HG03342 (cell line): ENCODE measurements at regions not wholly inside any gene's neighbourhood (a gene's known extent, or its start where the extent isn't known, plus 50 kb on each side); places are given as distances from the start of the nearest gene placed in this dataset.

Experiments
- ATAC-seq: cut with Tn5 transposase; IDR thresholded peaks from one replicate; pipeline ENCODE4 v1.9.1; 2021; ENCODE audit warnings: mild to moderate bottlenecking, moderate library complexity; ENCODE audit not compliant: unreplicated experiment

GRCh38 chr2:121895723-121896571 is 140.5 kb downstream of the TSN start:
- ATAC-seq: no peak

- peak; percentile 85 for ATAC-seq
Observed at GRCh38 chr2:121897335-121897970, 142.0 kb downstream of the TSN start.

GRCh38 chr2:121898483-121898882 is 143.0 kb downstream of the TSN start:
- no peak for ATAC-seq

DNA sequence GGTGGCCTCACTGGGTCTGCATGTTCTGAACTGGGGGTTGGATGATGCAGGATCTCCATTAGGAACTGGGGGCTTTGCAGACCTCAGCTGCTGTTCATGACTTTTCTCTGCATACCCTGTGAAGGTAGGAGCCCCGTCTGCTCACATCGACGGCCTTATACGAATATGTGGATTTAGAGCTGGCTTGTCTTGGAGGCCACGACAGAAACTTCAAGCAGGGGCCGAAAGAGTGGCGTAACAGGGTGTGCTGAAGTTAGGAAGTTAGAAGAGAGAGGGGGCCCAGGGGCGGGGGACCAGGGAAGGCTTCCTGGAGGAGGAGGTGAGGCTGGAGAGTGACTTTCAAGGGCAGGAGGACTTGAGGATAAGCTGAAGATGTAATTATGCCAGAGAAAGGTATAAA is 144.9 kb downstream of the TSN start:
- ATAC-seq: no peak

- ATAC-seq: no peak
Observed at GRCh38 chr2:121902171-121902591, 146.7 kb downstream of the TSN start.

- ATAC-seq: no peak
Observed at GRCh38 chr2:121902616-121903015, 147.2 kb downstream of the TSN start.

DNA sequence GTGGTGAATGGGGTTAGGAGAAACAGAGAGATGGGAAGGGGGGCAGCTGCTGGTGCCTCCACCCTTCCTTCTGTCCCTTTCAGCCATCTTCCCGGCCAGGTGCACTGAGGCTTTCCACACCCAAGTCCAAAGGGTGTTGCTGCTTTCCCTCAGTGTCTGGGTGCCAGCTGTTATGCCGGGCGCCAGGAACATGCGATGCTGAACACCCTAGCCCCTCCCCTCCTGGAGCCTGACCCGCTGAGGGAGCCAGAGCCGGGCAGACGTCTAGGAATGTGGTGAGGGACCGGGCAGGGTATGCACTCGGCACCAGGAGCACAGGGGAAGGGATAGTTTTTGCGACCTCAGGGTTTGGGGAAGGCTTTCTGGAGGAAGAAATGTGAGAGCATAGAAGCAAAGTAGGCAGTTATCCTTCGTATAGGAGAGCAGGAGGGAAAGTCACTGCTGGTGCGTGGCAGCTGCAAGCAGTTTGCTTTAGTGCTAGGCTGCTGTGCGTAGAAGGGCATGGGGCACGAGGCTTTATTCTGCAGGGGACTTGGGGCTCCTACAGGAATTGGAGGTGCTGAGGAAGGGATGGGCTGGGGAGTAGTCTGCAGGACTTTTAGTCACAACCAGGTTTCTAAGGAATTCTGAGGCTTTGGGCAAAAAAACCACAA is 147.7 kb downstream of the TSN start:
- no peak for ATAC-seq

DNA sequence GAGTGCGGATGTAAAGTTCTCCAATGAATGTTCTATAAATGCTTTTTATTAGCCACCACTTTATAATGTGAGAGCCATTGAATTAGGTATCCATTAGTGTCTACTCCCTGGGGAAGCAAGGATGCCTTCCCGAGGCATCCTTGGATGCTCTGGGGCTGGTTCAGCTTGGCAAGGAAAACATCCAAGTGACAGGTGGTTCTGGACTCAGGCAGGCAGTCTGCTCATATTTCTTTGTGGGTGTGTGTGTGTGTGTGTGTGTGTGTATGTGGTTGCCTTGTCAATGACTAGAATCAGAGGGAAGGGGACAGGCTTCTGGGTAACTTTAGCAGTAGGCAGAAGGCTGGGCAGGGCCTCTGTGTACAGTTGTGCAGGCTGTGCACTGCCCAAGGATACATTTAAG is 149.2 kb downstream of the TSN start:
- no peak for ATAC-seq

DNA sequence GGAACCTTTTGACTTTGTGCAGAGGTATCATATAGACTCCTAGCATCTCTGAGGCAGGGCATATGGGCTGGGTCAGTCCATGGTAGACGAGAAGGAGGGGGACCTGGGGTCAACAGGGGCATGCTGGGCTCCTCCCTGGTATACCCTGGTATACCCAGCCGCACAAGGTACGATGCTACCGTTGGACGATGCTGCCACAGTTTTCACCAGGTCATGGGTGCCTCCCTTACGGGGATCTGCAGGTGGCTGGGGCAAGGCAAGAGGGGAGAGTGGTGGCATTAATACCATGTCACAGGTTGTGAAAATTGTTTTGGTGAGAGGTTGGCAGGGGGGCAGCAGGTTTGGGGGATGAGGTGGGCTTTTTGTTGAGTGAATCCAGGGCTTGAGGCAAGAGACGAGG is 149.8 kb downstream of the TSN start:
- ATAC-seq: no peak

DNA sequence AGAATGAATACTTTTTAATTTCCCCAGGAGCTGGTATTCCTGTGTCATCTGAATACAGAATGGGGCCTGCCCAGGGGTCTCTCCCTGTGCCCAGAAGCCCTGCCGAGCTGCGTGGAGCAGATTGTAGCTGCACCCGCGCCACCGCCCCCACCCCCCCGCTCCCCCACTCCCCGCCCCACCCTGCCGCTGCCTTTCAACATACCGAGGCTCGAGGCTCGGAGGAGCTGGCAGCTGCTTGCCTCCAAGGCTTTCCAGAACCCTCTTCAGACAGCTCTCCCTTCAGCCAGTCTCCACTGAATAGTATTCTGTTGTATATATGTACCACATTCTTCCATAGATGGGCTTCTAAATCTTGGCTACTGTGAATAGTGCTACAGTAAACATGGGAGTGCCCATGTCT is 150.7 kb downstream of the TSN start:
- no peak for ATAC-seq

DNA sequence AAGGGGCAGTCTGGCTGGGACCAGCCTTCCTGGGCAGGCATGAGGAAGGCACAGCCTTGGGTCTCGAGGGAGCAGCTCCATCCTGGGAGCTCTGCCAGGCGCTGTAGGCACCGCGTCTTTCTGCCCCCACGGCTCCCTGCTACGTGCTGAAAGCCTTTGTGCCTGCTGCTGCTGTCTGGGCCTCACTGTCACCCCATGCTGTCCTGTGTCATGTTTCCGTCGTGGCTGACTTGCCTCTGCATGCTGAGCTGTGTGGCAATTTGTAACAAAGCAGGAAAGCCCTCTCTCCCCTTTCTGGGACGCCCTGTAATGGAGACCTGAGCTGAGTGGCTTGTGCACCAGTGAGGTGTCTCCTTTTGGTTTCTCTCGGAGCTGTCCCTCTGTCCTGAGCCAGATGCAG is 152.5 kb downstream of the TSN start:
- ATAC-seq: no peak

GRCh38 chr2:121910139-121910538 is 154.7 kb downstream of the TSN start:
- ATAC-seq: no peak

DNA sequence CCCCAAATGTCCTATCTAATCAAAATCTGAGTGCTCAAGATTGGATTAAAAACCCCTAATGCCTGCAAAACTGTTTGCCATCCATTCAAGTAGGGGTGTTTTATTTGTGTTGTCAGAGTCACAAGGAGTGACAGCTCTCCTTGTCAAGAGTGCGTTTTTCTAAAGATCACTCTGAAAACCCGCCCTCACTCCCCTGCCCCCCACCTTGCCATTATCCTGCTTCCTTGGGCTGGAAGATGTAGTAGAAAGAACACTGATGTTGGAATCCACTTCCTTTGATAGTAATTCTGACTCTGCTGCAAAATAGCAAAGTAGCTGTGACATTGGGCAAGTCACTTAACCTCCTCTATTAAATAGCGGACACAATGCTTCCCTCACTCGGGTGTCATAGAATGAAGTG is 155.6 kb downstream of the TSN start:
- ATAC-seq: no peak

GRCh38 chr2:121917143-121917542 is 161.7 kb downstream of the TSN start:
- no peak for ATAC-seq

DNA sequence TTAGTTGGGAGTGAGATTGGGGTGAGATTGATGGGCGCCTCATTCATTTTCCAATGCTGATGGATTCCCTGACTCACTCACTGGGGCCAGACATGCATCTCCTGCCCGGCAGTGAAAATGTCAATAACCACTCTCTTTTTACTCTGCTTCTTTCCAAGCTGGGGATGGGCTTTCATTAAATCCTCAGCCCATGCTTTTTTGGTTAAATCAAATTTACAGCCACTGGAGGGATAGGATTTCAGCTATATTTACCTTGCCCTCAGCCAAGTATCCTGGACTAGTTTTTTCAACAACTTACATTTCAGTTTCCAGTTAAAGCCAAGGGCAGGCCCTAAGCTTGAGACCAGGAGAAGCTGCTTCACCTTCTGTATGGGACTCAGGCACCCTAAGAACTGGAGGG is 162.8 kb downstream of the TSN start:
- ATAC-seq: no peak

DNA sequence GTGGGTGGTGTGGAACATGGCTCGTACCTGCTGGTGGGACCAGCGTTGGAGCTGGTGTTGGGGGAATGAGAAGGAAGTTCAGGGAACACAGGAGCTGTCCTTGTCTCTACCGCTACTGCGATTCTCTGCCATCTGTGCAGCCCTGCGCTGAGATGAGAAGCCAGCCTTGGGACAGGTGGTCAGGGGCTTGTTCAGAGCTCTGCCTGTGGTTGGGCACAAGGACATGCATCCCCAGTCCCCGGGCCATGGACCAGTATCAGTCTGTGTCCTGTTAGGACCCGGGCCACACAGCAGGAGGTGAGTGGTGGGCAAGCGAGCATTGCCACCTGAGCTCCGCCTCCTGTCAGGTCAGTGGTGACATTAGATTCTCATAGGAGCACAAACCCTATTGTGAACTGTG is 164.4 kb downstream of the TSN start:
- ATAC-seq: no peak

- no peak for ATAC-seq
Observed at GRCh38 chr2:121925466-121925865, 170.0 kb downstream of the TSN start.

GRCh38 chr2:121943285-121943684 is 187.8 kb downstream of the TSN start:
- no peak for ATAC-seq

DNA sequence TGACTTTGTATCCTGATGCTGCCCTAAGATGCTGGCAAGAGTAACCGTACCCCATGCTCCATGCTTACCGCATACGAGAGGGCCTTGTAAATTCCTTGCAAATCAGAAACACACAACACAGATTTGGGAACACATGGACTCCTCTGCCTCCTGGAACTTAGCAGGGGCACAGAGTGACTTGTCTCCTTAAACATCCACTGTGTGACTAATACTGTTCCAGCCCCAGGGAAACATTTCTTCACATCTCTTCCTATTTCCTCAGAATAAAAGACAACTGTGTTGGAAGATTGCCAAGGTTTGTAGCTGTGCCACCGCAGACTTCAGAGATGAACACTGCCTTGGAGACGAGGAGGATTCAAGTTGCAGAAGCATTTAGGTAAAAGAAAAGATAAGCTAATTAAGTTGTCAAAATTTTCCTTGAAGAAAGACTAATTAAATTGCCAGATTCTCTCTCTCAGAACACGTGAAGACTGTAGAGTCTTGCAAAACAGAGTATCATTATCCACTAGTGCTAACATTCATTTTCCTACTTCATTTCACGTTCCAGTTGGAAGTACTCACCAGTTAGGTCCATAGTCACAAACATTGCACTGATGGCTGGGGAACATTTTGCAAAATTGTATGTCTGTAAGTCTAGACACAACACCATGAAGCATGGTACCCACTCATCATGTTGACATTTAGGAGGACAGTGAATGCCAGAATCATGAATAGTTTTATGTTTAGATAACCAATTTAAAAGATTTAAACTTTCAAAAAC is 188.8 kb downstream of the TSN start:
- ATAC-seq: no peak

- ATAC-seq: no peak
Observed at GRCh38 chr2:121947674-121948073, 192.2 kb downstream of the TSN start.

GRCh38 chr2:121949271-121949670 is 193.8 kb downstream of the TSN start:
- ATAC-seq: no peak
